Forelimb muscle (tissue), 1 donor: ENCODE measurements at regions not wholly inside any gene's neighbourhood (a gene's known extent, or its start where the extent isn't known, plus 50 kb on each side); places are given as distances from the start of the nearest gene placed in this dataset.

Experiments used
- DNase-seq: peaks from one replicate; pipeline ENCODE4 v3.0.0-alpha.2; 2013; ENCODE audit warnings: low read depth

- no peak for DNase-seq
These were observed 540.6 kb upstream of the HTR2A start for GRCh38 chr13:47437406-47437805.

DNA sequence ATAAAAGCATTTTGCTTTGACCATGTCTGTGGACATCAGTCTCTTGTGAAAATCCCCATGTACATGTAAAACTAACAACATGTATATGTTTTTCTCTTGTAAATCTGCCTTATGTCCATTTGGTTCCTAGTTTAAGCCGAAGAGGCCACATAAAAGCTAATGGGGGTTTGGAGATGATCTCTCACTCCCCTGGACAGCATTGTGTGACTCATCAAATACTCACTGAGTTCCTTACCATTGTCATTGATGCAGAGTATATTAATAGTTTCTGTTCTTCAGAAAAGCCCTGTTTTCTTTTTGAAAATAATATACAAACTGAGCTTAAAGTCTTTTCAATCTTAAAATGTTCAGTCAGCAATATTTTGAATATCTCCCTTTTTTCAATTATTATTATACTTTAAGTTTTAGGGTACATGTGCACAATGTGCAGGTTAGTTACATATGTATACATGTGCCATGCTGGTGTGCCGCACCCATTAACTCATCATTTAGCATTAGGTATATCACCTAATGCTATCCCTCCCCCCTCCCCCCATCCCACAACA is 536.7 kb upstream of the HTR2A start:
- no peak for DNase-seq

- no peak for DNase-seq
These were observed 529.4 kb upstream of the HTR2A start for GRCh38 chr13:47426126-47426849.

DNA sequence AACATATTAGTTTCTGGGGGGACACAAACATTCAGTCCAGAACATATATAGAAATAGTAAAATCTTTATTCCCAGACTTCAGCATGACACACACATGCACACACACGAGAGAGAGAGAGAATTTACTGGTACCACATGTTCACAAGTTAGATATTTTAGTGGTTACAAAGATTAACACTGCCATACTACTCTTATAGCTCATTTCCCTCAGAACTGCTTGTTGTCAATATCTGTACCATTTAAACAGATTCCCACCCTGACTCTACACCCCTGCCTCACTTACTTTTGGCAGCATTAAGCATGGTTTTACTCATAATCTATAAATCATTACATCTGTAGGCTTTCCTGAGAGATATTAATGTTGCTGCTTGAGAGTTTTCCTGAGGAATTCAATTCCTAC is 524.7 kb upstream of the HTR2A start:
- no peak for DNase-seq

DNA sequence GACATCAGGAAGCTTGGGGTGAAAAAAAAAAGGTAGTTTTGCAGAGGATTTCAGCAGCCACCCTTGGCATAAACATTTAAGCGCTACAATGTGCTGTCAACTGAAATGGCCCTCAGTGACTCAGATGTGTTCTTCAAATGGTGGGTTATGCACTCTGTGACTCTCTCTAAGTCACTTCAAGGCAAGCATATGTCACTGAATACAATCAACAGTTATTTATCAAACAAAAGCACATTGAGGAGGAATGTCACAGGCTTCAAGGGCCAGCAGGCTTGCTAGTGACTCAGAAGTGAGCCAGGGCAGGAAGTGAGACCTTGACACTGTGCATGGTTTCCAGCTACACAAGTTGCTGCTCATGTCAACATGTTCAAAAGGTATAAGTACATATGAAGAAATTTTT is 523.7 kb upstream of the HTR2A start:
- DNase-seq: no peak

GRCh38 chr13:47420020-47420419 is 523.2 kb upstream of the HTR2A start:
- no peak for DNase-seq

DNA sequence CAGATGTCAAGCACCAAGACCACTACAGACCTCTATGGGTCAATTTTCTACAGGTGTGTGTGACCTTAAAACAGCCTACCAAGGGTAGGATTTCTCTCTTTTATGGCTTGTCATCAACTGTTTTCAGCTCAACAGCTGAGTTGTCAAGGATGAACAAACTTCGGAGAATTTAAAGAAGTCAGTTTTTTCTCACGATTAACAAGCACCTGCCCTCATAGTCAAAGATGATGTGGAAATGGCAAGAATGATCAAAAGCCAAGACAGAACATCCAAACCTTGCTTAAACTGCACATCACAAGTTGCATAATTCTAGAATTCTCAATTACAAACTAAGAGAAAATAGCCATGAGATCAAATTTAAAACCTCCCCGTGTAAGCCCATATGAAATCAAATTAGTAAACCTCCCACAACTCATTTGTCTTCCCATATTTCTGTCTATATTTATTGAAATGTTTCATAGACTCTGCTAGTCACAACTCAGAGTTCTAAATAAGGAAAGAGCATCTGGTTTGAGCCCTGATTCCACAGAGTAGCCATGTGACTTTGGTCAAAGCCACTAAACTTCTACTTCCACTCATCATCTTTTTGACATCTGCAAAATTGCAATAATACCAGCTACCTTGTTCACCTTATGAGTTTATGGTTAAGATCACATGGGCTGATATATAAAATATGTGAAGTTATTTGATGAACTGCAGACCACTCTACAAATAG is 521.5 kb upstream of the HTR2A start:
- DNase-seq: no peak

DNA sequence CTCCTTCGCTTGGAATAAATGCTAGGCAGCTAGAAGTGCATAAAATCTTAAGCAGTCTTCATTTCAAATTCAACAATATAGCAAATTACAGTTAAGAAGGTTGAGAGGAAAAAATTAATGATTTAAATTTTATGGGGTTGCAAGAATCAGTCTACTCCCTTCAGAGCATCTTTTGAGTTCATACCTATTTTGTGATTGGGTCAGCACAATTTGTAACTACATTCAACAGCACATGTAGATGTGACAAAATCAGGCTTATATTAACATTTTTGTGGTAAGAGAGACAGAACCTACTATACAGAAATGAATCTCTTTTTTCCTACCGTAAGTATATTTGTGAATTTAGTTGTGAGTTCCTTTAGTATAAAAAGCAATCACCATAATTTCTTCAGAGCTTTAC is 520.6 kb upstream of the HTR2A start:
- DNase-seq: no peak

- DNase-seq: no peak
These were observed 518.2 kb upstream of the HTR2A start for GRCh38 chr13:47415048-47415447.

DNA sequence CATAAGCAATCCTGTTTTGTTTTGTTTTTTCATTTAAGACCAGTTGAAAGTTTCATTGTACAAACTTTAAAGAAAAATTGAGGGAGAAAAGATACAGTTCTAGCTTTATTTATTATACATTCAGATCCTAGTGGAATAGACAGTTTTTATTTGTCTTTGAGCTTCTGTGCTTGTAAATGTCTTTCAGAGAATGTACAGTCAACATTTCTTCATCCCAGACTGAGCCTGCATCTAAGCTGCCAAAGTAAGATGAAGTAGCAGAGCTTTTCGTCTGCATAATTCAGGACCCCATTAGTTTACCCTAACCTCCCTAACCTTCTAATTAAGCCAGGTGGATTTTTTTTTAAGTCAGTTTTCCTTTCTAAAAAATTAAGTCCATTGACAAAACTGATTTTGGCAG is 516.7 kb upstream of the HTR2A start:
- no peak for DNase-seq

- no peak for DNase-seq
These were observed 516.3 kb upstream of the HTR2A start for GRCh38 chr13:47413112-47413511.

DNA sequence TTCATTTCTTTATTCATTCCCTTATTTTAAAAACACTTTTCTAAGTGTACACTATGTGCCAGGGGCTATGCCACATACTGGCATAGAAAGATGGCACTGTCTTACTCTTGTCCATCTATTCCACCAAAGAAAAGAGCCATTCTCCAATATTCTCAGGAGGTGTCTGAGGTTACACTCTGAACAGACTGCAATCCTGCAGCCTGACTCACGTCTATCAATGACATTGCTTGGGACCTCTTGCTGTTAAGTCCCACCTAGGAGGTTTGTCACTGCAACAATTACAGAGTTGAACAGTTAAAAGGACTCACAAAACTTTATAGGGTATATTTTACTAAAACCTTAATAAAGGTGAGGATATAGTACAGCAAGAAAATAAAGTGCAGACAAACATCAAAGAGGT is 512.9 kb upstream of the HTR2A start:
- DNase-seq: no peak

GRCh38 chr13:47408546-47409319 is 511.9 kb upstream of the HTR2A start:
- no peak for DNase-seq

GRCh38 chr13:47407808-47408207 is 511.0 kb upstream of the HTR2A start:
- DNase-seq: no peak

- no peak for DNase-seq
These were observed 502.7 kb upstream of the HTR2A start for GRCh38 chr13:47399599-47399998.

DNA sequence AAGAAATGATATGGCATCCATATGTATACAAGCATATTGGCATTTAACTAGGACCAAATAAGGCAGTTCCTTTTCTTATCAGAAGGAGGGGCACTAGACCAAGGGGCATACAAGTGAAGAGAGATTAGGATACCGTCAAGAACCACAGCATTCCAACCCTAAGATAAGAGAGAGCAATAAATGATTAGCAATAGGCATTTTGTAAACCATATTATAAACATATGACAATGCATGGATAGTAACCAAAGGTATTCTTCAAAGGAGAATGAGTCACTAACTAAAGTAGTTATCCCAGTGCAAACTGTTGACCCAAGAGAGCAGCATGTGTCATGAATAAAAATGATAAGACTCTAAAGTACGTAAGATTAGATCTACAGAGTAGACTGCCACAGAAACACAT is 500.9 kb upstream of the HTR2A start:
- DNase-seq: no peak

GRCh38 chr13:47396915-47397314 is 500.1 kb upstream of the HTR2A start:
- DNase-seq: no peak

GRCh38 chr13:47374741-47375140 is 477.9 kb upstream of the HTR2A start:
- no peak for DNase-seq

DNA sequence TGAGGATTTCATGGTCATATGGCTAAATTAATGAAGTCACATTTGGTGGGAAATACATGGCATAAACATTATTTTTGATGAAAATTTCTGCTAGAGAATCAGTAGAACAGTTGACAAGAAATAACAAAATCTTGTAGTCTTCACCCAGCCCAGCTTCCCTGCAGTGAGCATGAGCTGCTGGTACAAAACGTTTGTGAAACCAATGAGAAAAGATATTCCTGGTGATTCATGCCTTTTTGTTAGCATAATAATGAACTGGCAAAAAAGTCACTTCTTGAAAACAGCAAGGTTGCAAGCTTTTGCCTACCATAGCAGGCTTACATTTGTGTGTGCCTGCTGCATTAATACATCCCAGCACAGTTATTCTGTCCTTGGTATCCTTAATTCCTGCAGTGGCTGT is 475.9 kb upstream of the HTR2A start:
- DNase-seq: no peak

DNA sequence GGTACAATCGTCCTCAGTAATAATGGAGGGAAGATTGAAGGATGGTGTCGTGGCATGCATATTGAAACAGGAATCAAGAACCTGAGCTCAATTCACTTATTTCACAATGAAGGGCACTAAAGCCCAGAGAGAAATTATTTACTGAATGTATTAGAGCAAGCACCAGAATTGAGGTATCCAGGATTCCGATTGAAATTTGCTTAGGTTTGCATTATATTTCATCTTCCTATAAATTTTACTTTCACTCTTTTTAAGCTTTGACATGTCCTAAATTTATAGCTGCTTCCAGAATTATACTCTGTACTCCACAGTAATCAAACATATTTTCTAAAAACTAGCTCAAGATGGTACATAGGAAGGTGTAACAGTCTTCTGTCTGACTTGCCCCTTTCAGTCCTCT is 454.9 kb upstream of the HTR2A start:
- DNase-seq: no peak

DNA sequence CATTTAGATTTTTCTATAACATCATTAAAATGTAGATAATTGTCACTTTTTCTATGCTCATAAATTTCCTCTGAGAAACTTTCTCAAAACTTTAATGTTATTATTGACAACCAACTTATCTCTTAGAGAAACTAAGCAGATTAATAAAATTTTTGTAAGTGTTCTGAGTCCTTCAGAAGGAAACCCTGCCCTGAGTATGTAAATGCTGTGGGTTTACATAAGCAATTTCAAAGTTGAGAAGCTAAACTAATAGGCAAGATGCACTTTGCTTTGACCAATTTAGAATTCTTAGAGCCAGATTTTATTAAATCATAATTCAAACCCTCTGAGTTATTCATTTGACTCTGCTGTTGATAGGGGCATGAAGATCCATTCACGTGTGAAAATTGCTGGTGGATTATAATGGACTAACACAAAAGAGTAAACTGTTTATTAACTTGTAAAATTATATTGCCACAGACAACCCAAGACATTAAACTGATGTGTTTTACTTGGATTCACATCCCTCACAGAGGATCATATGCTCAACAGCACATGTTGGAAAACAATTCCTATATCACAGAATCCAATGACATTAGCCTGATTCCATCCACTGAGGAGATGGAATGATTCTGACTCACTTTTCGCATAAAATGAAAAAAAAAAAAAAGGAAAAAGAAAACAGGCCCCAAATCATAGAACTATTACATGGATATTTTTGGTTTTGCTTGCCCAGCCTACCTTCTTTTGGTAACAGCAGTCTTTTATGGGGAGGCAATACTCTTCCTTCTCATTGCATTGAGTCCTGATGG is 453.7 kb upstream of the HTR2A start:
- DNase-seq: no peak

DNA sequence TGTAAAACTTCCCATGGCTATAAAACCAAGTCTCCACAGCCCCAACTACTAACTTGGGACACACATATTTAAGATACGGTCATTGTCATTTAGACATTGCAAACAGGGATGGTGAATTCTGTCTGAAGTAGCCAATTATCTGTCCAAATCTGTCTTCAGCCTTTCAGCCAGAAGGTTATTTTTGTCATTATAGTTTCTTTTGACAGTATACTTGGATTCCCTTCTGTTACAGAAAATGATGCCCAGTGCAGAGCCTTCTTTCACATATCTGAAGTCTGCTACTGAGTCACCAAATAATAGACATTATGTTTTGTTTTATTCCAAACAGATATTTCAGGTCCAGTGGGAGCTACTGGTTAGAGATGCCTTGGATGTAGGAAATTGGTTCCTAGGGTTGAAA is 452.4 kb upstream of the HTR2A start:
- DNase-seq: no peak
